Prostate gland (tissue), 2 donors: ENCODE measurements at regions not wholly inside any gene's neighbourhood (a gene's known extent, or its start where the extent isn't known, plus 50 kb on each side); places are given as distances from the start of the nearest gene placed in this dataset.

ENCODE experiments used
- CTCF ChIP-seq, 4 experiments: fragments of 200-600 bp in 2 of 4; fragments of 450-650 bp in 2 of 4; sonication (generic) in 2 of 4; IDR thresholded peaks; 1 replicate in 3 of 4; 2 replicates in 1 of 4; pipeline ENCODE4 v1.5.1; 2016 to 2019; ENCODE audit warnings: antibody characterized with exemption in 4 of 4, mild to moderate bottlenecking in 2 of 4, moderate library complexity in 2 of 4
- POLR2A ChIP-seq: fragments of 450-650 bp; IDR thresholded peaks from one replicate; pipeline ENCODE4 v1.6.1; 2016; ENCODE audit warnings: antibody characterized with exemption, mild to moderate bottlenecking
- POLR2AphosphoS5 ChIP-seq: sonication (generic); formaldehyde crosslinking; IDR thresholded peaks from one replicate; pipeline ENCODE4 v1.6.1; 2017; ENCODE audit warnings: antibody characterized with exemption

GRCh38 chr18:78408623-78409022, 571.0 kb upstream of the SALL3 start:
- no peak for TF ChIP-seq POLR2A
- no peak for TF ChIP-seq CTCF (IDR thresholded peaks at IDR 0.05)
- no peak for TF ChIP-seq POLR2AphosphoS5
